NCI-H1436 treated with DMSO at 0.1 percent for 48 hours (cell line): ENCODE measurements at regions not wholly inside any gene's neighbourhood (a gene's known extent, or its start where the extent isn't known, plus 50 kb on each side); places are given as distances from the start of the nearest gene placed in this dataset.

Experiments used
- DNase-seq: peaks from one replicate; lab custom pipeline; 2025; lab: John Stamatoyannopoulos, UW

DNA sequence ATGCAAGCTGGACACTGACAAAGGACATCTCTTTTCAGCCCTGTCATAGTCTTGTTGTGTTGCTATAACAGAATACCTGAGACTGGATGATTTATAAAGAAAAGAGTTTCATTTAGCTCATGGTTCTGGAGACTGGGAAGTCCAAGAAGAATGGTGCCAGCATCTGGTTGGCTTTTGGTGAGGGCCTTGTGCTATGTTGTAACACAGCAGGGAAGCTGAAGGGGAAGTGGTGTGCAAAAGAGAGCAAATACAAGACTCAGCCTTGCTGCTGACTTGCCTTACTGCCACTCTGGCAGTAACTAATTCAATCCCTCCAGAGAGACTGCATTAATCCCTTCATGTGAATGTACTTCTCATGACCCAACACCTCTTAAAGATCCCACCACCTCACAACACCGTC is 356.3 kb upstream of the PROK2 start:
- DNase-seq: no peak

DNA sequence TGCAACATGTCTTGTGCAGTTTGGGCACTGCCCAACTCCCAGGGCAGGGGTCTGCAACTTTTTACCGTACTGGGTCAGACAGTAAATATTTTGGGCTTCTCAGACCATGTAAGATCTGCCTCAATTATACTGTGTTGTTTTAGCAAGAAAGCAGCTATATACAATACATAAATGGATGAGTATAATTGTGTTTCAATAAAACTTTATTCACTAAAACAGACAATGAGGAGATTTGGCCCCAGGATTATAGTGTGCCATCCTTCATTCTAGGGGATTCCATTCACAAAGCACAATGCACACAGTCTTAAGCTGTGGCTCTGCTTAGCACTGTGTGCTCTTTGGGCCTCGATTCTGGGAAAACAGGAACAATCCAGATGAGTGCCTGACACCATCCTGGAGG is 354.4 kb upstream of the PROK2 start:
- DNase-seq: no peak

GRCh38 chr3:72137865-72138861 is 353.2 kb upstream of the PROK2 start:
- DNase-seq: no peak

DNA sequence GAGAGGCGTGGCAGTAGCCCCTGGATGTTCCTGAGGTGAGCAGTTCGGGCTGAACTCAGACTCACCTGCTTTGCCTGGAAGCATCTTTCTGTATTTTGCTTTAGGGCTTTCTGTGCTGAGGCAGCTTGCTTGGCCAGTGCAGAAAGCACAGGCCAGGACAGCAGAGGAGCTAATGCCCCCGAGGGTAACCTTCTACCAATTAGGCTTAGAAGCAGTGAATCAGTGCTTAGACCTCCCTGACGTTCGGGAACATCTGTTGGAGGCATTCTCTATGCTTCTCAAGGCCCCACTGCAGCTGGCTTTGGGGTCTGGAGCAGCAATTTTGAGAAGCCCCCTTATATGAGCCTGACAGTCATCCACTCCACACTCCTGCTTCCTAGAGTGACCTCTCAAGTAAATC is 350.7 kb upstream of the PROK2 start:
- no peak for DNase-seq

GRCh38 chr3:72134989-72135451 is 350.1 kb upstream of the PROK2 start:
- DNase-seq: no peak

DNA sequence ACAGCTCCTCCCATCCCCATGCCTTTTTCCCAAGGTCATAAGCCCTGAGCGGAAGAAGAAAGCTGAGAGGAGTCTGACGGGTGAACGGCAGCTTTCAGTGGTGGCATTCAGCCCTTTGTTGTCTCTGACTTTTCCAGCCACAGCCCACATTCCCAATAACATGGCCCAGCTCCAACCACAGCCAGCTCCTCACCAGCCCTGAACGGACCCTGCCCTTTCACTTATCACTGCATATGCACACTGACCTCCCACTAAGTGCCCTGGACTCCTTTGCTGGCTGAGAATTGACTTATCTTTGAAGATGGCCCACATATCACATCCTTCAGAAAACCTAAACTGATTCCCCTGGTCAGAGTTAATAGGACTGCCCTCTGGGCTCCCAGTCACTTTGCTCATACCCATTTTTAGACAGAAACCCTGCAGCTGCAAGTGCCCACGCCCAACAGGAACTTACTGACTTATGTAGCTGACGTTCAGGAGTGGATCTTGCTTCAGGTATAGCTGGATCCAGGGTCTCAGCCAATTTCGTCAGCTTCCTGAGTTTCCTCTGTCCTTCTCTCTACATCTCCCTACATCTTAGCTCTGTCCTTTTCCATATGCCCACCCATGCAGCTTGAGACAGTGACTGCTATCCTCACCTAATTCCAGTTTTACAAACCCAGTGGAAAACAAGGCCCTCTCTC is 348.5 kb upstream of the PROK2 start:
- DNase-seq: no peak

DNA sequence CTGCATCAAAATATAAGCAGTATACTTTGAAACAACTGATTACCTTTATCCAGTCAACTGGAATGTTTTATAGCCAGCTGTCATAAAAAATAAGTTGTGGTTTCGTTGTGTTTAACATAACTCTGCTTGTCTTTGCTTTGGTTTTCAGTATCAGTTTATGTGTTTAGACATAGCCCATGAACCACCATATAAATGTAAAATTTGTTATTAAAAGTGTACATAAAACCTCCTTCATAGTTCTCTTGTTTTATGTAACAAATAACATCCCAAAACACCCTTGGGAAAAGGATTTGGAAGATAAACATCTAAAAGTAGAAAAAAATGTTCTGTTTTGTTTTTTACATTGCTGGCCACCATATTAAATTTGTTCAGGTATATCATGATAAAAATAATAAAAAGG is 347.0 kb upstream of the PROK2 start:
- no peak for DNase-seq

- no peak for DNase-seq
Measured at GRCh38 chr3:72130565-72130964, 345.6 kb upstream of the PROK2 start.

DNA sequence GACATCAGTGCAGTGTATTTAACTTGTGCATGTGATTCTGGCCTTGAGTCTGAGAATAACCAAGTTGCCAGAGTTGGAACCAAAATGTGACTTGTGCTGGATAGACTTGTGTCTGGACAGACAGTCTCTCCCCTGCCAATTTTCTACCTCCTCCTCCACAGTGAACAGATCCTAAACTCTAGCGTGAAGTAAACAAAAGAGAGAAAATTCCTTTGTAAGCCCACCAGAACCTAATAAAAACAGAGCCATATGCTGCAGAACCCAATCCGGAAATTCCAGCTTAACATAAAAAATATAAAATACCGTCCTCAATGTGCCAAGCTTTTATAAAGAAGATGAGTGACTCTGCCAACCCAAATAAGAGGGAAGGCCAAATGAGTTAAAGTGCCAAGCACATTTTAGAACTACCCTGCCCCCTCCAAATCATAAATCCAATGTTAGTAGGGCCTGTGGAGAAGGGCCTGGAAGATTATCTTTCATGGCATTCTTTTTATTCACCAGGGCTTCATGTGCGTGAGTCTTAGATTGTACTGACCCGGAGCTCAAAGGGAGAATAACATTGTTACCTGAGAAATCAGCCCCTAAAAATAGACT is 344.6 kb upstream of the PROK2 start:
- DNase-seq: no peak

- no peak for DNase-seq
Measured at GRCh38 chr3:72128921-72129320, 344.0 kb upstream of the PROK2 start.

- DNase-seq: no peak
Measured at GRCh38 chr3:72127844-72128243, 342.9 kb upstream of the PROK2 start.

GRCh38 chr3:72127224-72127612 is 342.3 kb upstream of the PROK2 start:
- no peak for DNase-seq

DNA sequence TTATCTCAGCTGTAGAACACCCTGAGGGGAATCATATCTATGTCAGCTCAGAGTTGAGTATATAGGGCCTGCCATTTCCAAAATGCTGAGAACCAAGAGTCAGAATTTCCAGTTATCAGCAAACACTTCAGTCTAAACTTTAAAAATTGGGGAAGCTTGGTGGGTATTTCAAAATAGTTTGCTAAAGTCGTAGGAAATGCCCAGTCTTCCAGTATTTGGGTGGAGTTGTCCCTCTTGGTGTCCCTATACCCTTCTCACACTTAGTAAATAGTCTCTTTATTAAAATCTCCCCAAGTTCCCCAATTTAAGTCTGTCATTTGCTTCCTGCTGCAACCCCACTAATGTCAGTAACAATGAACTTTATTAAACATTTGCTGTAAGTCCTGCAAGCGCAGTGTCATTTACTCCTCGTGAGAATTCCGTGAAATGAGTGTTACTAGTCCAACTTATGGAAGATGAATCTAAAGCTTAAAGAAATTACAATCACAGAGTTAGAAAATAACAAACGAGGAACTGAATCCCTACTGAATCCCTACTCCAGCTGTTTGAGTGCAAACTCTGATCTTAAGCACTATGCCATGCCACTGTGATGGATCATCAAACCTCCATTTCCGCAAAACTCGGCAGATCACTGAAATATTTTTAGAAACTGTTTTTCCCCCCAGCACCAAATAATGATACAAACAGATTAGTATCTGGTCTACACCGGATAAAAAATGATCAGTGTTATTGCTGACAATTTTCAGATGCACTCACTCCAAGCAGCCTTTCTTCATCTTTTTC is 341.7 kb upstream of the PROK2 start:
- no peak for DNase-seq

GRCh38 chr3:72123908-72124441 is 339.0 kb upstream of the PROK2 start:
- DNase-seq: no peak

- DNase-seq: no peak
Measured at GRCh38 chr3:72120806-72121778, 336.1 kb upstream of the PROK2 start.

GRCh38 chr3:72120039-72120438 is 335.1 kb upstream of the PROK2 start:
- DNase-seq: no peak

GRCh38 chr3:72118628-72119027 is 333.7 kb upstream of the PROK2 start:
- no peak for DNase-seq

GRCh38 chr3:72116226-72116625 is 331.3 kb upstream of the PROK2 start:
- DNase-seq: no peak

GRCh38 chr3:72115307-72115706 is 330.4 kb upstream of the PROK2 start:
- DNase-seq: no peak

- DNase-seq: no peak
Measured at GRCh38 chr3:72114773-72115172, 329.8 kb upstream of the PROK2 start.

DNA sequence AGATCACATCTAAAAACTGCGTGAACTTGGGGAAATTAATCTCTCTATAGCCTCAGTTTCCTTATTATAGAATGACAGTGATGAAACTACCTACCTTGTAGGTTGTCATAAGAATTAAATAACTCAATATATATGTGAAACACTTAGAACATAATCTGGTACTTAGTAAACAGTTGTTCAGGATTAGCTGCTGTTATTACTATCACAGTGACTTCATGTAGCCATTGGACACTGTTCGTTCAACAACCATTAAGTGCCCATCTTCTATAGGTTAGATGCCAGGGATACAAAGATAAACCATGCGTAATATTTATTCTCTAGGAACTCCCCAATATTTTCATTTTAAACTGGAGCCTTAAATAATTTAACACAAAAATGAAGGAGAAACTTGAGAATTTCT is 329.0 kb upstream of the PROK2 start:
- no peak for DNase-seq
